PFSK-1 (cell line): ENCODE measurements at regions not wholly inside any gene's neighbourhood (a gene's known extent, or its start where the extent isn't known, plus 50 kb on each side); places are given as distances from the start of the nearest gene placed in this dataset.

Source experiments
- FOXP2 ChIP-seq: optimal IDR thresholded peaks from 2 replicates; pipeline ENCODE3; 2011; ENCODE audit warnings: borderline replicate concordance, control low read depth, inconsistent platforms; ENCODE audit not compliant: insufficient read depth; ENCODE audit errors: extremely low read length, extremely low read depth
- POLR2AphosphoS5 ChIP-seq: IDR thresholded peaks from 2 replicates; pipeline ENCODE4 v1.6.1; 2012; ENCODE audit warnings: low read depth, mild to moderate bottlenecking, control low read depth, low read length, moderate library complexity
- SIN3A ChIP-seq: IDR thresholded peaks from 2 replicates; pipeline ENCODE4 v1.6.1; 2012; ENCODE audit warnings: mild to moderate bottlenecking, low read length, moderate library complexity, borderline replicate concordance; ENCODE audit not compliant: insufficient read depth
- TAF1 ChIP-seq: IDR thresholded peaks from 2 replicates; pipeline ENCODE4 v1.6.1; 2012; ENCODE audit warnings: low read length, control low read depth, borderline replicate concordance; ENCODE audit not compliant: insufficient read depth
- TF ChIP-seq, protein P1 (sequence below), 2 experiments: IDR thresholded peaks; 2 replicates each; pipeline versions ENCODE4 v1.6.1 to v1.8.0; 2011 to 2012; ENCODE audit warnings: low read depth in 2 of 2, low read length in 2 of 2, control low read depth in 1 of 2, inconsistent platforms in 1 of 2, mild to moderate bottlenecking in 1 of 2, moderate library complexity in 1 of 2; ENCODE audit not compliant: insufficient read depth in 1 of 2

DNA sequence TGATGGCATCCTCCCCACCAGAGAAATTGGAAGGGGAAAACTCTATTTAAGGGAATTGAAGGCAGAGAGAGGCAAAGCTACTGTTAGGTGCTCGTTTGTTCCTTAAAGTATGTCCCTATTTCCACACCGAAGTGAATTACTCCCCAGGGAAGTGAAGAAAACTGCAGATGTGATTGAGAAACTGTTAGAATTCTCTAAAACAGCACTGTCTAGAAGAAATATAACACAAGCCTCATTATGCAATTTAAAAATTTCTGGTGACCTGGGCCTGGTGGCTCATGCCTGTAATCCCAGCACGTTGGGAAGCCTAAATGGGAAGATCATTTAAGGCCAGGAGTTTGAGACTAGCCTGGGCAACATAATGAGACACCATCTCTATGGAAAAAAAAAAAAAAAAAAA is 305.0 kb downstream of the SHQ1 start:
- TF ChIP-seq POLR2AphosphoS5 (no peak), TAF1 (no peak), FOXP2 (no peak), SIN3A (no peak)
- TF ChIP-seq, protein P1, sequence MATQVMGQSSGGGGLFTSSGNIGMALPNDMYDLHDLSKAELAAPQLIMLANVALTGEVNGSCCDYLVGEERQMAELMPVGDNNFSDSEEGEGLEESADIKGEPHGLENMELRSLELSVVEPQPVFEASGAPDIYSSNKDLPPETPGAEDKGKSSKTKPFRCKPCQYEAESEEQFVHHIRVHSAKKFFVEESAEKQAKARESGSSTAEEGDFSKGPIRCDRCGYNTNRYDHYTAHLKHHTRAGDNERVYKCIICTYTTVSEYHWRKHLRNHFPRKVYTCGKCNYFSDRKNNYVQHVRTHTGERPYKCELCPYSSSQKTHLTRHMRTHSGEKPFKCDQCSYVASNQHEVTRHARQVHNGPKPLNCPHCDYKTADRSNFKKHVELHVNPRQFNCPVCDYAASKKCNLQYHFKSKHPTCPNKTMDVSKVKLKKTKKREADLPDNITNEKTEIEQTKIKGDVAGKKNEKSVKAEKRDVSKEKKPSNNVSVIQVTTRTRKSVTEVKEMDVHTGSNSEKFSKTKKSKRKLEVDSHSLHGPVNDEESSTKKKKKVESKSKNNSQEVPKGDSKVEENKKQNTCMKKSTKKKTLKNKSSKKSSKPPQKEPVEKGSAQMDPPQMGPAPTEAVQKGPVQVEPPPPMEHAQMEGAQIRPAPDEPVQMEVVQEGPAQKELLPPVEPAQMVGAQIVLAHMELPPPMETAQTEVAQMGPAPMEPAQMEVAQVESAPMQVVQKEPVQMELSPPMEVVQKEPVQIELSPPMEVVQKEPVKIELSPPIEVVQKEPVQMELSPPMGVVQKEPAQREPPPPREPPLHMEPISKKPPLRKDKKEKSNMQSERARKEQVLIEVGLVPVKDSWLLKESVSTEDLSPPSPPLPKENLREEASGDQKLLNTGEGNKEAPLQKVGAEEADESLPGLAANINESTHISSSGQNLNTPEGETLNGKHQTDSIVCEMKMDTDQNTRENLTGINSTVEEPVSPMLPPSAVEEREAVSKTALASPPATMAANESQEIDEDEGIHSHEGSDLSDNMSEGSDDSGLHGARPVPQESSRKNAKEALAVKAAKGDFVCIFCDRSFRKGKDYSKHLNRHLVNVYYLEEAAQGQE (IDR thresholded peaks at IDR 0.05; ENCODE audit: insufficient read depth in 1 of 2, low read depth in 2 of 2, low read length in 2 of 2), result no peak
